Thyroid gland (tissue), 4 donors: ENCODE measurements at regions not wholly inside any gene's neighbourhood (a gene's known extent, or its start where the extent isn't known, plus 50 kb on each side); places are given as distances from the start of the nearest gene placed in this dataset.

Experiments
- POLR2A ChIP-seq, 2 donors: fragments of 450-650 bp; IDR thresholded peaks; one replicate each; pipeline ENCODE4 v1.6.1; 2017; ENCODE audit warnings: antibody characterized with exemption in 2 of 2, mild to moderate bottlenecking in 2 of 2, moderate library complexity in 1 of 2
- TF ChIP-seq, protein P1 (sequence below), 6 experiments: fragments of 200-600 bp in 3 of 6; fragments of 450-650 bp in 3 of 6; sonication (generic) in 3 of 6; IDR thresholded peaks; one replicate each; pipeline ENCODE4 v1.5.1; 2016 to 2019; ENCODE audit warnings: antibody characterized with exemption in 6 of 6, mild to moderate bottlenecking in 2 of 6, inconsistent platforms in 1 of 6, moderate library complexity in 1 of 6

DNA sequence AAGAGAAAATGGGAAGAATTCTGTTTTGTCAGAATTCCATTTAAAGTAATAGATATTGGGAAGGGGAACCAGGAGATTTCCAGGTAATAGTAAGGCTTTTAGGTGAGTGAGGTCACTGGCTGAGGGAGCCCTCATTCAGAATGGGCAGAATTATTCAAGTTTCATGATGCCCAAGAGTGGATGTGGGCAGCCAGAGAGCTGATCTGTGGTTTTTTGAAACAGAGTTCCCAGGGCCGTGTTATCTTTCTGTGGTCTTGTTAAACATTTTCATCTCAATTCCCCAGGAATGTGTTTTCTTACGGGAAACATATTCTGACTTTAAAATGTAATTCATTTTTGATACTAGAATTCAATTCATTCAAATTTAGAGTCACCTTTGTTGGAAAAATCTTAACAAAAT is 182.0 kb upstream of the AADAT start:
- TF ChIP-seq, protein P1, sequence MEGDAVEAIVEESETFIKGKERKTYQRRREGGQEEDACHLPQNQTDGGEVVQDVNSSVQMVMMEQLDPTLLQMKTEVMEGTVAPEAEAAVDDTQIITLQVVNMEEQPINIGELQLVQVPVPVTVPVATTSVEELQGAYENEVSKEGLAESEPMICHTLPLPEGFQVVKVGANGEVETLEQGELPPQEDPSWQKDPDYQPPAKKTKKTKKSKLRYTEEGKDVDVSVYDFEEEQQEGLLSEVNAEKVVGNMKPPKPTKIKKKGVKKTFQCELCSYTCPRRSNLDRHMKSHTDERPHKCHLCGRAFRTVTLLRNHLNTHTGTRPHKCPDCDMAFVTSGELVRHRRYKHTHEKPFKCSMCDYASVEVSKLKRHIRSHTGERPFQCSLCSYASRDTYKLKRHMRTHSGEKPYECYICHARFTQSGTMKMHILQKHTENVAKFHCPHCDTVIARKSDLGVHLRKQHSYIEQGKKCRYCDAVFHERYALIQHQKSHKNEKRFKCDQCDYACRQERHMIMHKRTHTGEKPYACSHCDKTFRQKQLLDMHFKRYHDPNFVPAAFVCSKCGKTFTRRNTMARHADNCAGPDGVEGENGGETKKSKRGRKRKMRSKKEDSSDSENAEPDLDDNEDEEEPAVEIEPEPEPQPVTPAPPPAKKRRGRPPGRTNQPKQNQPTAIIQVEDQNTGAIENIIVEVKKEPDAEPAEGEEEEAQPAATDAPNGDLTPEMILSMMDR (IDR thresholded peaks at IDR 0.05) = no peak
- TF ChIP-seq POLR2A (IDR thresholded peaks at IDR 0.05) = no peak
